HCT116 (cell line): ENCODE measurements at regions not wholly inside any gene's neighbourhood (a gene's known extent, or its start where the extent isn't known, plus 50 kb on each side); places are given as distances from the start of the nearest gene placed in this dataset.

Experiments
- ATAC-seq: fragments of 200-7000 bp; cut with Tn5 transposase; 2 replicates; pipeline ENCODE4 v1.9.1; 2020; ENCODE audit warnings: mild to moderate bottlenecking, moderate library complexity
- BruUV-seq: library from RNA; stranded (reverse); fragments of 400-500 nt; replicated peaks from 2 replicates; lab custom pipeline; 2021; lab: Mats Ljungman, UMichigan
- CTCF ChIA-PET: fragments of 300-600 bp; sonication (Branson Sonifier 250); formaldehyde crosslinking; loops from one replicate; lab custom pipeline; 2021; ENCODE audit warnings: antibody characterized with exemption; lab: Charles Lee
- POLR2A ChIA-PET: fragments of 300-600, 350-600 bp; sonication (Branson Sonifier 250); formaldehyde crosslinking; loops from one replicate; lab custom pipeline; 2021; ENCODE audit warnings: antibody characterized with exemption; lab: Charles Lee
- RAD21 ChIA-PET, 2 experiments: fragments of 300-600 bp; sonication (Branson Sonifier 250); formaldehyde crosslinking; loops; one replicate each; lab custom pipeline; 2023; ENCODE audit warnings: low total read pairs in 2 of 2; ENCODE audit not compliant: uncharacterized antibody in 2 of 2, unreplicated experiment in 2 of 2, low non-redundant PET in 1 of 2; lab: Charles Lee
- DNase-seq: peaks from one replicate; pipeline ENCODE4 v3.0.0-alpha.2; 2010; ENCODE audit warnings: low read depth, low spot score
- H2AFZ ChIP-seq: fragments of 200-600 bp; shearing (Covaris generic), sonication (generic); 2 replicates; pipeline ENCODE4 v1.6.1; 2017; ENCODE audit warnings: low read depth, mixed run types, mixed read lengths, antibody characterized with exemption, low read length; ENCODE audit not compliant: poor library complexity, severe bottlenecking
- H3K27ac ChIP-seq: 2 replicates; pipeline ENCODE4 v1.5.1; 2012; ENCODE audit warnings: low read depth, low read length
- H3K27me3 ChIP-seq: fragments of 200-600 bp; sonication (generic); 2 replicates; pipeline ENCODE4 v1.6.1; 2016; ENCODE audit warnings: mixed run types, low read length, mixed read lengths; ENCODE audit not compliant: insufficient read depth
- H3K36me3 ChIP-seq, 2 experiments: fragments of 200-500 bp in 1 of 2; fragments of 200-600 bp in 1 of 2; sonication (Bioruptor generic) in 1 of 2; sonication (generic) in 1 of 2; 2 replicates each; pipeline versions ENCODE4 v1.5.1 to v1.6.1; 2014 to 2016; ENCODE audit warnings: low read length in 2 of 2, inconsistent platforms in 1 of 2, mixed read lengths in 1 of 2, mixed run types in 1 of 2; ENCODE audit not compliant: insufficient read depth in 2 of 2, control insufficient read depth in 1 of 2
- H3K4me1 ChIP-seq, 2 experiments: fragments of 200-600 bp in 1 of 2; sonication (generic) in 1 of 2; 2 replicates each; pipeline versions ENCODE4 v1.5.1 to v1.6.1; 2012 to 2017; ENCODE audit warnings: low read length in 2 of 2, inconsistent platforms in 1 of 2, mild to moderate bottlenecking in 1 of 2, mixed read lengths in 1 of 2, mixed run types in 1 of 2, moderate library complexity in 1 of 2; ENCODE audit not compliant: insufficient read depth in 2 of 2, control insufficient read depth in 1 of 2
- H3K4me2 ChIP-seq: fragments of 200-600 bp; sonication (generic); 2 replicates; pipeline ENCODE4 v1.6.1; 2017; ENCODE audit warnings: mixed run types, low read length, mixed read lengths
- H3K4me3 ChIP-seq, 2 experiments: fragments of 200-600 bp in 1 of 2; sonication (generic) in 1 of 2; replicated peaks in 1 of 2; 2 replicates each; pipeline ENCODE4 v1.5.1; 2011 to 2016; ENCODE audit warnings: low read length in 2 of 2, control low read depth in 1 of 2, low read depth in 1 of 2, mild to moderate bottlenecking in 1 of 2, mixed read lengths in 1 of 2, mixed run types in 1 of 2
- H3K79me2 ChIP-seq: fragments of 200-600 bp; sonication (generic); 2 replicates; pipeline ENCODE4 v1.6.1; 2017; ENCODE audit warnings: mild to moderate bottlenecking, mixed run types, low read length, moderate library complexity, mixed read lengths; ENCODE audit not compliant: insufficient read depth
- H3K9ac ChIP-seq: fragments of 200-600 bp; sonication (generic); 2 replicates; pipeline ENCODE4 v1.6.1; 2016; ENCODE audit warnings: low read length, mixed read lengths
- H3K9me2 ChIP-seq: fragments of 200-600 bp; sonication (generic), shearing (Covaris generic); 2 replicates; pipeline ENCODE4 v1.6.1; 2017; ENCODE audit warnings: mixed run types, mild to moderate bottlenecking, moderate library complexity; ENCODE audit not compliant: insufficient read depth
- H3K9me3 ChIP-seq, 2 experiments: fragments of 200-500 bp in 1 of 2; fragments of 200-600 bp in 1 of 2; sonication (Bioruptor generic) in 1 of 2; sonication (generic) in 1 of 2; 2 replicates each; pipeline ENCODE4 v1.6.1; 2014 to 2017; ENCODE audit warnings: low read length in 2 of 2, mixed read lengths in 2 of 2, inconsistent platforms in 1 of 2, low read depth in 1 of 2, mild to moderate bottlenecking in 1 of 2, mixed run types in 1 of 2, moderate library complexity in 1 of 2; ENCODE audit not compliant: control insufficient read depth in 1 of 2, insufficient read depth in 1 of 2
- H4K20me1 ChIP-seq: fragments of 200-600 bp; sonication (generic), shearing (Covaris generic); 2 replicates; pipeline ENCODE4 v1.6.1; 2017; ENCODE audit warnings: mixed run types, mild to moderate bottlenecking, moderate library complexity; ENCODE audit not compliant: insufficient read depth
- CBX3 ChIP-seq: IDR thresholded peaks from 2 replicates; pipeline ENCODE4 v1.6.1; 2012; ENCODE audit warnings: low read depth
- CEBPB ChIP-seq: IDR thresholded peaks from 2 replicates; pipeline ENCODE4 v1.6.1; 2012; ENCODE audit warnings: low read depth
- EGR1 ChIP-seq: IDR thresholded peaks from 2 replicates; pipeline ENCODE4 v1.6.1; 2012; ENCODE audit warnings: low read depth
- EZH2phosphoT487 ChIP-seq: fragments of 200-600 bp; IDR thresholded peaks from 2 replicates; pipeline ENCODE4 v1.6.1; 2018; ENCODE audit warnings: antibody characterized with exemption, borderline replicate concordance
- FOSL1 ChIP-seq: IDR thresholded peaks from 2 replicates; pipeline ENCODE4 v1.6.1; 2012; ENCODE audit warnings: low read depth
- JUND ChIP-seq: IDR thresholded peaks from 2 replicates; pipeline ENCODE4 v1.6.1; 2012
- POLR2A ChIP-seq: IDR thresholded peaks from 2 replicates; pipeline ENCODE4 v1.7.0; 2011; ENCODE audit warnings: borderline replicate concordance; ENCODE audit not compliant: insufficient read depth, insufficient read length; ENCODE audit errors: extremely low read depth
- POLR2AphosphoS5 ChIP-seq: IDR thresholded peaks from 2 replicates; pipeline ENCODE4 v1.6.1; 2011; ENCODE audit warnings: mild to moderate bottlenecking, low read depth, low read length, moderate library complexity
- ZNF274 ChIP-seq: fragments of 200-500 bp; sonication (Bioruptor generic); IDR thresholded peaks from 2 replicates; pipeline ENCODE4 v1.6.1; 2014; ENCODE audit warnings: mild to moderate bottlenecking, low read depth, low read length, inconsistent platforms
- intact Hi-C: fragments of 100-400 bp; cut with micrococcal nuclease; formaldehyde crosslinking; loops from 2 replicates; pipeline ENCODE4 v1.10.0; 2022
- TF ChIP-seq, protein P1 (sequence below): IDR thresholded peaks from 2 replicates; pipeline ENCODE4 v1.6.1; 2011; ENCODE audit warnings: mild to moderate bottlenecking, low read length, moderate library complexity; ENCODE audit not compliant: insufficient replicate concordance; ENCODE audit errors: extremely low read depth

DNA sequence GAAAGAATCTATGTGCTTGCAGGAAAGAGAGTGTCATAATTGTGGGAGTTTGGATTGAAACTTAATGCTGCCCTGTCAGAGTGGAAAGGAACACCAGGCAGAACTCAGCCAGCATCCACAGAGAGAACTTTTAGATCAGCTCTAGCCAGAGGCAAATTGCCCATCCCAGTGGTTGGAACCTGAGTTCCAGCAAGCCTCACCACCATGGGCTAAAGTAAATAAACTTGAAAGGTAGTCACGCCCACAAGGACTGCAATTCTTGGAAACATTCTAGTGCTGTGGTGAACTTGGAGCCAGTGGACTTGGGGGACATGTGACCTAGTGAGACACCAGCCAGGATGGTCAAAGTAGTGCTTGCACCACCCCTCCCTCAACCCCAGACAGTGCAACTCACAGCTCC, 571.6 kb downstream of the LRRIQ3 start:
- Histone ChIP-seq H3K27ac (no peak overlapping the region), H3K9me3 (peaks cover 0 to 24% of the 10 kb centered on the region in 2 experiments; a peak in 2 of 4 replicates), H3K27me3 (no peaks in the 10 kb centered on the region), H4K20me1 (no peaks in the 10 kb centered on the region), H3K4me2 (no peak overlapping the region), H3K9ac (no peak overlapping the region), H3K4me1 (no peaks in the 10 kb centered on the region), H2AFZ (no peak overlapping the region), H3K9me2 (no peaks in the 10 kb centered on the region), H3K4me3 (no peak overlapping the region), H3K79me2 (no peaks in the 10 kb centered on the region), H3K36me3 (no peaks in the 10 kb centered on the region)
- BruUV-seq: no TSS peak
- ATAC-seq (no peak), DNase-seq (no peak)
- TF ChIP-seq CBX3 (no peak), CEBPB (no peak), EGR1 (no peak)
- intact Hi-C loops: no loop called here
- POLR2A ChIA-PET: no interaction called here
- CTCF ChIA-PET: no interaction called here
- RAD21 ChIA-PET: no interaction called here

DNA sequence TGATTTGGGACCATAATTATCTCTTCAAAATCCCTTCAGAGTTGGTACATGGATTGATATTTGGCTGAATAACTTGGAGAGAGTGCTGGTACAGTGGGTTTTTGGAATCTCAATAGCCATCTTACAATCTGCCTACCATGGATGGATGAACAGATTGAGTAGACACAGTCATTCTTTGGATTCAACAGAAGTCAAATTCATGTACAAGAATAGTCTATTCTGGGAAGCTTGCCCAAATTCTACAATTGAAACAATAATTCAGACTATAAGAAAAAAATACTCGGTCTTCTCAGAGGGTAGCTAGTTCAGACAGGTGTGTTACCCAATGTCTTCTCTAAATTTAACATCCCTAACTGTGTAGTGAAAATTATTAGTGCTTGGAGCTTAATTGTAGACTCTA, 574.0 kb downstream of the LRRIQ3 start:
- H3K27me3 ChIP-seq: no peaks in the 10 kb centered on the region
- no peak overlapping the region for H2AFZ ChIP-seq
- ChIA-PET POLR2A (no interaction called here), CTCF (no interaction called here), RAD21 (no interaction called here)
- H3K79me2 ChIP-seq: no peaks in the 10 kb centered on the region
- H3K36me3 ChIP-seq: no peaks in the 10 kb centered on the region
- BruUV-seq: no TSS peak
- H3K9ac ChIP-seq: no peak overlapping the region
- no peaks in the 10 kb centered on the region for H3K4me1 ChIP-seq
- no peak for ATAC-seq
- DNase-seq: no peak
- peaks cover 0 to 17% of the 10 kb centered on the region in 2 experiments; a peak in 2 of 4 replicates for H3K9me3 ChIP-seq
- H3K4me2 ChIP-seq: no peak overlapping the region
- TF ChIP-seq POLR2AphosphoS5: no peak
- no peak for TF ChIP-seq FOSL1
- TF ChIP-seq, protein P1, sequence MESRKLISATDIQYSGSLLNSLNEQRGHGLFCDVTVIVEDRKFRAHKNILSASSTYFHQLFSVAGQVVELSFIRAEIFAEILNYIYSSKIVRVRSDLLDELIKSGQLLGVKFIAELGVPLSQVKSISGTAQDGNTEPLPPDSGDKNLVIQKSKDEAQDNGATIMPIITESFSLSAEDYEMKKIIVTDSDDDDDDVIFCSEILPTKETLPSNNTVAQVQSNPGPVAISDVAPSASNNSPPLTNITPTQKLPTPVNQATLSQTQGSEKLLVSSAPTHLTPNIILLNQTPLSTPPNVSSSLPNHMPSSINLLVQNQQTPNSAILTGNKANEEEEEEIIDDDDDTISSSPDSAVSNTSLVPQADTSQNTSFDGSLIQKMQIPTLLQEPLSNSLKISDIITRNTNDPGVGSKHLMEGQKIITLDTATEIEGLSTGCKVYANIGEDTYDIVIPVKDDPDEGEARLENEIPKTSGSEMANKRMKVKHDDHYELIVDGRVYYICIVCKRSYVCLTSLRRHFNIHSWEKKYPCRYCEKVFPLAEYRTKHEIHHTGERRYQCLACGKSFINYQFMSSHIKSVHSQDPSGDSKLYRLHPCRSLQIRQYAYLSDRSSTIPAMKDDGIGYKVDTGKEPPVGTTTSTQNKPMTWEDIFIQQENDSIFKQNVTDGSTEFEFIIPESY: no peak
- TF ChIP-seq EGR1: no peak
- no peak for TF ChIP-seq ZNF274
- no peak for TF ChIP-seq POLR2A
- no peak for TF ChIP-seq EZH2phosphoT487
- TF ChIP-seq JUND: no peak
- no peaks in the 10 kb centered on the region for H4K20me1 ChIP-seq
- no peak overlapping the region for H3K4me3 ChIP-seq
- no peak overlapping the region for H3K27ac ChIP-seq
- intact Hi-C loops: no loop called here
- H3K9me2 ChIP-seq: no peaks in the 10 kb centered on the region
